KMS-11 (cell line): ENCODE measurements at regions not wholly inside any gene's neighbourhood (a gene's known extent, or its start where the extent isn't known, plus 50 kb on each side); places are given as distances from the start of the nearest gene placed in this dataset.

Experiments
- H2AFZ ChIP-seq: fragments of 200-600 bp; sonication (generic); 2 replicates; pipeline ENCODE4 v1.6.1; 2016; ENCODE audit warnings: antibody characterized with exemption, mixed run types, low read depth
- H3K27ac ChIP-seq: fragments of 200-600 bp; sonication (generic); 2 replicates; pipeline ENCODE4 v1.6.1; 2016; ENCODE audit warnings: mild to moderate bottlenecking, mixed run types
- H3K27me3 ChIP-seq: fragments of 200-600 bp; sonication (generic); 2 replicates; pipeline ENCODE4 v1.6.1; 2017; ENCODE audit warnings: mild to moderate bottlenecking, low read depth, mixed run types, moderate library complexity; ENCODE audit not compliant: insufficient read depth
- H3K36me3 ChIP-seq: fragments of 200-600 bp; sonication (generic); 2 replicates; pipeline ENCODE4 v1.6.1; 2017; ENCODE audit warnings: mild to moderate bottlenecking, mixed run types; ENCODE audit not compliant: insufficient read depth
- H3K4me1 ChIP-seq: fragments of 200-600 bp; sonication (generic); 2 replicates; pipeline ENCODE4 v1.6.1; 2016; ENCODE audit warnings: mild to moderate bottlenecking, low read depth, mixed run types; ENCODE audit not compliant: poor library complexity, severe bottlenecking
- H3K4me2 ChIP-seq: fragments of 200-600 bp; sonication (generic); 2 replicates; pipeline ENCODE4 v1.7.0; 2016; ENCODE audit warnings: mild to moderate bottlenecking, mixed run types
- H3K4me3 ChIP-seq: fragments of 200-600 bp; sonication (generic); IDR thresholded peaks from 2 replicates; pipeline ENCODE4 v1.6.1; 2017; ENCODE audit warnings: low read depth, low read length, mixed read lengths; ENCODE audit not compliant: insufficient read depth
- H3K79me2 ChIP-seq: fragments of 200-600 bp; sonication (generic); 2 replicates; pipeline ENCODE4 v1.6.1; 2016; ENCODE audit warnings: low read depth, mixed run types; ENCODE audit not compliant: insufficient read depth
- H3K9ac ChIP-seq: fragments of 200-600 bp; sonication (generic); 2 replicates; pipeline ENCODE4 v1.6.1; 2016; ENCODE audit warnings: mild to moderate bottlenecking, mixed run types
- H4K20me1 ChIP-seq: fragments of 200-600 bp; sonication (generic); 2 replicates; pipeline ENCODE4 v1.6.1; 2016; ENCODE audit warnings: mild to moderate bottlenecking, mixed run types; ENCODE audit not compliant: insufficient read depth
- TF ChIP-seq, protein P1 (sequence below): fragments of 200-600 bp; sonication (generic); conservative IDR thresholded peaks from 2 replicates; pipeline ENCODE4 v1.6.1; 2017; ENCODE audit warnings: low read depth, mild to moderate bottlenecking, antibody characterized with exemption, low read length, moderate library complexity, mixed read lengths

DNA sequence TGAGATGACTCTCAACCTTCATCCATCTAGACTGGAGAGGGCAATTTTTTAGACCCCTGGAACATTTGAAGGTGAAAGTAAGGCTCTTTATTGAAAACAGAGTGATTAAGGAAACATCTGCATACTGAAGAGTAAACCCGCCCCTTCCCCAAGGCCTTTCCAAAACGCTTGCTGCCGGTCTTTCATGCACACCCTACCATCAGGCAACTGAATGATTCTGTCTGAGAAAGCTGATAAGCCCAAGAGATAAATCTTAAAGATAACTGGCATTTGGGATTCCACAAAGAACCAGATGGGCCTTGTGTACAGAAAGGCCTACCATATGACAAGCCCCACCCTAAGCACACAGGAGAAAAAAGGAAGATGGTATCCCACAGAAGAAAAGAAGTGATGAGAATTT is 54.4 kb upstream of the PIK3R1 start:
- no peak overlapping the region for H3K27ac ChIP-seq
- H3K27me3 ChIP-seq: no peaks in the 10 kb centered on the region
- H3K4me2 ChIP-seq: no peak overlapping the region
- H3K4me3 ChIP-seq: no peak overlapping the region
- no peaks in the 10 kb centered on the region for H3K36me3 ChIP-seq
- no peaks in the 10 kb centered on the region for H4K20me1 ChIP-seq
- no peak overlapping the region for H2AFZ ChIP-seq
- H3K9ac ChIP-seq: no peak overlapping the region
- H3K79me2 ChIP-seq: no peaks in the 10 kb centered on the region
- H3K4me1 ChIP-seq: no peaks in the 10 kb centered on the region
- TF ChIP-seq, protein P1, sequence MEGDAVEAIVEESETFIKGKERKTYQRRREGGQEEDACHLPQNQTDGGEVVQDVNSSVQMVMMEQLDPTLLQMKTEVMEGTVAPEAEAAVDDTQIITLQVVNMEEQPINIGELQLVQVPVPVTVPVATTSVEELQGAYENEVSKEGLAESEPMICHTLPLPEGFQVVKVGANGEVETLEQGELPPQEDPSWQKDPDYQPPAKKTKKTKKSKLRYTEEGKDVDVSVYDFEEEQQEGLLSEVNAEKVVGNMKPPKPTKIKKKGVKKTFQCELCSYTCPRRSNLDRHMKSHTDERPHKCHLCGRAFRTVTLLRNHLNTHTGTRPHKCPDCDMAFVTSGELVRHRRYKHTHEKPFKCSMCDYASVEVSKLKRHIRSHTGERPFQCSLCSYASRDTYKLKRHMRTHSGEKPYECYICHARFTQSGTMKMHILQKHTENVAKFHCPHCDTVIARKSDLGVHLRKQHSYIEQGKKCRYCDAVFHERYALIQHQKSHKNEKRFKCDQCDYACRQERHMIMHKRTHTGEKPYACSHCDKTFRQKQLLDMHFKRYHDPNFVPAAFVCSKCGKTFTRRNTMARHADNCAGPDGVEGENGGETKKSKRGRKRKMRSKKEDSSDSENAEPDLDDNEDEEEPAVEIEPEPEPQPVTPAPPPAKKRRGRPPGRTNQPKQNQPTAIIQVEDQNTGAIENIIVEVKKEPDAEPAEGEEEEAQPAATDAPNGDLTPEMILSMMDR: no peak

DNA sequence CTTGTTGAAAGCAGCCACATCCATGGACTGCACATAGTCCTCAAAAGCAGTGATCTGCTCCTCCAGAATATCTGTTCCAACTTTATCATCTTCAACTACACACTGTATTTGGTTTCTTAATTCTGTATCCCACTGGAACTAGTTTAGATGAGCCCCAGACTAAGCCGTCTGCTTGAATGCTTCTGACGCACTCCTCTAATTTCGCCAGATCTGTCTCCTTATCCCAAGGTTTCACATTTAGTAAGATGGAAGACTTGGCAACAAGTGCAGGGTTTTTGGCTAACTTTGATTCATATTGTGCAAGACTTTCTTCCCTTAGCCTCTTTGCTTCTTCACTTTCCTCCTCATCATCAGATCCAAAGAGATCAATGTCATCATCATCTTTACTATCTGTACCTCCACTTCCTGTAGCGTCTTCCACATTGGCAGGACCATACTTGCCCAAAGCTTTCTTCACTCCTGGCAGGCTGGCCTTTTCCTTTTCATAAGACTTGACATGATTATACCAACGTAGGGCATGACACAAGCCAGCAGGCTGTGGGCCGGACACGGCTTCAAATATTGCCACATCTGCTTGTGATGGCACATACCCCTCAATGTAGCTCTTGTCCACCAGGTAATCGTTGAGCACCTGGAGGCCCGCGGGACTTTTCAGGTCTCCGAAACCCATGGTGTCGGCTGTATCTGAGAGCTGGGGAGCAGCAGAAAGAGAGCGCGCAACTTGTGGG is 56.2 kb upstream of the PIK3R1 start:
- no peak overlapping the region for H3K27ac ChIP-seq
- H3K4me3 ChIP-seq: no peak overlapping the region
- no peak overlapping the region for H2AFZ ChIP-seq
- H3K36me3 ChIP-seq: no peaks in the 10 kb centered on the region
- no peak overlapping the region for H3K4me2 ChIP-seq
- TF ChIP-seq, protein P1: no peak
- no peak overlapping the region for H3K9ac ChIP-seq
- no peaks in the 10 kb centered on the region for H4K20me1 ChIP-seq
- no peaks in the 10 kb centered on the region for H3K4me1 ChIP-seq
- no peaks in the 10 kb centered on the region for H3K79me2 ChIP-seq
- H3K27me3 ChIP-seq: no peaks in the 10 kb centered on the region

DNA sequence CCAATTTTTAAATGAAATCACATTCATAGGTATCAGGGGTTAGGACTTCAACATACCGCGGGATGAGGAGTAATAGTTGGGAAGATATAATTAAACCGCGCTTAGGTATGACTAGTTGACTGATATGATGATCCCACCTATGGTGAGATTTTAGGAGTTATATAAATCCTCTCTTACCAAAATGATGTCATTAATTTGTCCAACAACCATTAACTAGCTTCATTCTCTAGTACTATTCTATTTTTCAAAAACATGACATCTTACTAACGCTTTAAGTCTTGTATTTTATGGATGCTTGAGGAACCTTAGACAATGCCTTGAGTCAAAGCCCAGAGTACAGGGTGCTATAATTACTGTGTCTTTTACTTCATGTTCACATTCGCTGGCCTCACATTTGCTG is 59.6 kb upstream of the PIK3R1 start:
- no peak overlapping the region for H3K27ac ChIP-seq
- TF ChIP-seq, protein P1: no peak
- no peaks in the 10 kb centered on the region for H3K79me2 ChIP-seq
- no peak overlapping the region for H3K9ac ChIP-seq
- no peaks in the 10 kb centered on the region for H4K20me1 ChIP-seq
- no peak overlapping the region for H2AFZ ChIP-seq
- H3K4me1 ChIP-seq: no peaks in the 10 kb centered on the region
- H3K4me3 ChIP-seq: no peak overlapping the region
- H3K27me3 ChIP-seq: no peaks in the 10 kb centered on the region
- H3K4me2 ChIP-seq: no peak overlapping the region
- no peaks in the 10 kb centered on the region for H3K36me3 ChIP-seq

DNA sequence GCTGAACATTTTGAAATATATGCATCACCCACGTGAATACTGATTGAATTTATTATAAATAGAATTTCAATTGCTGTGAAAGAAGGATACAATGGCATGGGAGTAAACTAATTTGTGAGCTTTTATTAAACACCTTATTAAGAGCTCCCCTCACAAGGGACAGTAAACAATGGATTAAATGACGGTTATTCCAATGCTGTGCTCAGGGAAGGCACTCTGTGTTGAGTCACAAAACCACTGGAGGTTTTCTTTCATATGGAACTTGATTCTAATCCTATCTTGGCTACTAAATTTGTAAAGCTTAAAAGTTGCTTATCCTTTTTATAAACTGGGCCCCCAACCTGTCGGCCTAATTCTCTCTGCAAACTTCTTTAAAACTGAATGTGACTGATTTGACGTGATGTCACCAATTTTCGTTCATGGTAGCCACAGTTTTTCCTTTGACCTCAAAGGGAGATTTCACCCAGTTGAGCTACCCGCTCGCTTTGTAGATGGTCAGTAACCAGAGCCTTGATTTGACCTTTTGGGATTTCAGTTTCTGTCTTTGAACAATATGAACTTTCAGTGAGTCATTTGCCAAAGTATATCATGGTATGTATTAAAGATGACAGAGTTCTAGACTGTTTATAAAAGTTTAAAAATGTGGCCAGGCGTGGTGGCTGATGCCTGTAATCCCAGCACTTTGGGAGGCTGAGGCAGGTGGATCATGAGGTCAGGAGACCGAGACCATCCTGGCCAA is 61.3 kb upstream of the PIK3R1 start:
- TF ChIP-seq, protein P1: no peak
- no peaks in the 10 kb centered on the region for H3K79me2 ChIP-seq

More for the DNA sequence above, 61.3 kb upstream of the PIK3R1 start:
- no peak overlapping the region for H2AFZ ChIP-seq
- H3K36me3 ChIP-seq: no peaks in the 10 kb centered on the region
- H4K20me1 ChIP-seq: no peaks in the 10 kb centered on the region
- no peaks in the 10 kb centered on the region for H3K27me3 ChIP-seq
- peaks cover 8% of the 10 kb centered on the region for H3K4me1 ChIP-seq
- no peak overlapping the region for H3K9ac ChIP-seq
- H3K4me2 ChIP-seq: no peak overlapping the region
- no peak overlapping the region for H3K27ac ChIP-seq
- H3K4me3 ChIP-seq: no peak overlapping the region
